Thoracic aorta (tissue), 2 donors: ENCODE measurements at regions not wholly inside any gene's neighbourhood (a gene's known extent, or its start where the extent isn't known, plus 50 kb on each side); places are given as distances from the start of the nearest gene placed in this dataset.

Experiments used
- ATAC-seq: fragments of 150-250 bp; one replicate; pipeline ENCODE4 v1.8.0; 2017; ENCODE audit warnings: low read depth; ENCODE audit not compliant: insufficient number of reproducible peaks, low FRiP score
- DNase-seq: peaks from one replicate; pipeline ENCODE4 v3.0.0-alpha.2; 2020; ENCODE audit warnings: low spot score
- H3K27ac ChIP-seq, 2 donors: fragments of 200-600 bp; sonication (generic); 1 replicate in 1 of 2; 2 replicates in 1 of 2; pipeline ENCODE4 v1.5.1; 2016; ENCODE audit warnings: mild to moderate bottlenecking in 2 of 2, moderate library complexity in 2 of 2
- H3K27me3 ChIP-seq: fragments of 200-600 bp; sonication (generic); replicated peaks from 2 replicates; pipeline ENCODE4 v1.6.0; 2016; ENCODE audit warnings: mild to moderate bottlenecking; ENCODE audit not compliant: insufficient read depth
- H3K36me3 ChIP-seq: fragments of 200-600 bp; sonication (generic); one replicate; pipeline ENCODE4 v1.5.1; 2016
- H3K4me1 ChIP-seq, 2 donors: fragments of 200-600 bp; sonication (generic); 1 replicate in 1 of 2; 2 replicates in 1 of 2; pipeline versions ENCODE4 v1.5.1 to v1.6.0; 2016; ENCODE audit warnings: low read depth in 2 of 2, mild to moderate bottlenecking in 1 of 2; ENCODE audit not compliant: control insufficient read depth in 1 of 2
- H3K4me3 ChIP-seq: fragments of 200-600 bp; sonication (generic); 2 replicates; pipeline ENCODE4 v1.5.1; 2016; ENCODE audit warnings: mild to moderate bottlenecking
- H3K9me3 ChIP-seq: fragments of 200-600 bp; sonication (generic); 2 replicates; pipeline ENCODE4 v1.5.1; 2016
- CTCF ChIP-seq: fragments of 200-600 bp; sonication (generic); IDR thresholded peaks from one replicate; pipeline ENCODE4 v1.5.1; 2019; ENCODE audit warnings: antibody characterized with exemption

DNA sequence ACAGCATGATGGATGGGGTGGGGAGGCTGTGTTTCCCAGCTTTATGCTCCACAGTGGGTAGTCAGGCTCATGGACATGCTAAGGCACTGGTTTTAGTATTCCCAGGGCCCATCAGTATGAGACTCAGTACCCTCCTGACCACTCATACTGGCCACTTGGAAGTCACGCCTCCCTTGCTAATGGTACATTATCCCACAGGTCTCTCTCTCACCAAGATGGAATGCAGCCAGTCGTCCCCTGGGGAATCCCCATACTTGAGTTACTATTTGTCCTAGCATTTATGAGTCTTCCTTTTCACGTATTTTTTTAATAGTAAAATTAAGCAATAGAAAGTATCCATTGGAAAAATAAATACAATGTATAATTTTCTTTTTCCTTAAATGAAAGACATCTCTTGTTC lies 80.6 kb upstream of the TBX20 start:
- Histone ChIP-seq H3K9me3 (no peaks in the 10 kb centered on the region), H3K36me3 (no peaks in the 10 kb centered on the region), H3K27ac (no peak overlapping the region), H3K27me3 (no peaks in the 10 kb centered on the region), H3K4me1 (no peaks in the 10 kb centered on the region), H3K4me3 (no peak overlapping the region)
- no peak for TF ChIP-seq CTCF
- ATAC-seq (no peak), DNase-seq (no peak)

DNA sequence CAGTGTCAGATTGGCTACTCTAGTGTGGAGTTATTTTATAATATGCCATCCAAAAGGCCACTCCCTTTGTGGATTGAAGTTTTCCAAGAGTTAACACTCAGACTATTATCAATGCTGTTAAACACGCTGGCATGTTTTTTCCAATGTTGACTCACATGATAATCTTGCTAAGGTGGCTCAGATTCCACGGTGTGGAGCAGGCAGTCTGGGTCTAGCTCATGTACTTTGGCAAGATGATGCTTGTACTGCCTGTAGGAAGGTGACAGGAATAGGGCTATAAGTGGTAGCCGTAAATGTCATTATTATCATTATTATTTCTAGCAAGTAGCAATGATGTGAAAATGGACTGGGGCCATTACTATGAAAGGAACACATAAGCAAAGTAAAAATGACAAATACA lies 79.4 kb upstream of the TBX20 start:
- ATAC-seq (no peak), DNase-seq (no peak)
- no peaks in the 10 kb centered on the region for H3K36me3 ChIP-seq
- H3K9me3 ChIP-seq = no peaks in the 10 kb centered on the region
- H3K4me1 ChIP-seq = no peaks in the 10 kb centered on the region
- no peak overlapping the region for H3K4me3 ChIP-seq
- H3K27me3 ChIP-seq = no peaks in the 10 kb centered on the region
- H3K27ac ChIP-seq = no peak overlapping the region
- TF ChIP-seq CTCF = no peak

DNA sequence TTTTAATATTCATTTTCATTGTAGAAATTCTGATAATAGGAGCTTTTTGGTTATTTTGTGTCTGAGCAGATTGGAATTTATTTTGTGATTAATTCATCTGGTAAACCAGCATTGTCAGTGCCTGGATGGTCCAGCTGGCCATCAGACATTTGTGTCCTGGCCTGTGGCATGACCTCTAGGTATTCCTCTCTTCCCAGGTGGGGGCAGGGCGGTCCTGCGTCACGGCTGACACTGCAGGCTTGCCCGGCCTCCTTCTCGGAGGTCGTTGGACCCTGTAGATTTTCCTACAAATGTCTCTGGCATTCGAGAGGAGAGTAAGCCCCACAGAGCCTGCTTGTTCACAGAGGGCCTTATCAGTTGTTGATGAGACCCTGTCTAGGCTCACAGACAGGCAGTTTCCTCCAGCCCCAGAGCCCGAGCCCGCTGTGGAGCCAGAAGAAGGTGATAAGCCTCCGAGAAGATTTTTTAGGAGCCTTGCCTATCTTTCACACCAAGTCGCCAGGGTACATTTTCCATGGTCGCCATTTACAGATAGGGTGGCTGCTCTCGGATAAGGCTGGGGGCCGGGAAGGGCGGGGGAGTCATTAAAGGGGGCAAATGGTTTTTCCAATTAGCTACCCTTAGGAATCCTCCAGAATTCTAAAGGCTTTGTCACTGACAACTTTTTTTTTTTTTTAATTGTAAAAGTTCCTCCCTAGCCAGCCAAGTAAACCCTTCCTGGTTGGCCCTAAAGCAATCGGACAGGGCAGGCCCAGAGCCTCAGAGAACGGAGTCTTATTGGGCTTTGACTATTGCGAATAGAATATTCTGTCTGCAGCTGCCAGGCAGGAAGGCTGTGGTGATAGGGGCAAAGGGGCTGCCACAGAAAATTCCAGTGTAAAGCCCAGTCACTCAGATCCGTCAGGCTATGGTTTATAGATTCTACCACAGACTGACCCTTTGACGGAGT lies 78.1 kb upstream of the TBX20 start:
- DNase-seq (no peak), ATAC-seq (no peak)
- Histone ChIP-seq H3K27me3 (no peaks in the 10 kb centered on the region), H3K9me3 (no peaks in the 10 kb centered on the region), H3K27ac (no peak overlapping the region), H3K36me3 (no peaks in the 10 kb centered on the region), H3K4me3 (no peak overlapping the region), H3K4me1 (no peaks in the 10 kb centered on the region)
- TF ChIP-seq CTCF = no peak

- H3K9me3 ChIP-seq = no peaks in the 10 kb centered on the region
- H3K36me3 ChIP-seq = no peaks in the 10 kb centered on the region
- DNase-seq (no peak), ATAC-seq (no peak)
- no peak overlapping the region for H3K27ac ChIP-seq
- no peak overlapping the region for H3K4me3 ChIP-seq
- H3K27me3 ChIP-seq = no peaks in the 10 kb centered on the region
- no peak for TF ChIP-seq CTCF
- no peaks in the 10 kb centered on the region for H3K4me1 ChIP-seq
These were observed 75.1 kb upstream of the TBX20 start for GRCh38 chr7:35329026-35329425.

GRCh38 chr7:35319606-35320005 lies 65.7 kb upstream of the TBX20 start:
- H3K9me3 ChIP-seq = no peaks in the 10 kb centered on the region
- H3K4me3 ChIP-seq = no peak overlapping the region
- DNase-seq = no peak
- no peaks in the 10 kb centered on the region for H3K4me1 ChIP-seq
- no peak for ATAC-seq
- H3K27ac ChIP-seq = no peak overlapping the region
- no peaks in the 10 kb centered on the region for H3K36me3 ChIP-seq
- no peaks in the 10 kb centered on the region for H3K27me3 ChIP-seq
- TF ChIP-seq CTCF = no peak
